IMR-90 (cell line): ENCODE measurements at regions not wholly inside any gene's neighbourhood (a gene's known extent, or its start where the extent isn't known, plus 50 kb on each side); places are given as distances from the start of the nearest gene placed in this dataset.

Source experiments
- ATAC-seq: fragments of 200-7000 bp; cut with Tn5 transposase; 2 replicates; pipeline ENCODE4 v1.9.1; 2020; ENCODE audit warnings: low read depth, mild to moderate bottlenecking, moderate library complexity
- BruUV-seq: library from RNA; stranded (reverse); fragments of 400-500 nt; replicated peaks from 2 replicates; lab custom pipeline; 2021; lab: Mats Ljungman, UMichigan
- CTCF ChIA-PET: fragments of 300-600 bp; formaldehyde crosslinking; extraction: SDS; loops from one replicate; lab custom pipeline; 2021; ENCODE audit warnings: antibody characterized with exemption; lab: Yijun Ruan, JAX
- POLR2A ChIA-PET: fragments of 300-600 bp; sonication (Branson Sonifier 250); formaldehyde crosslinking; loops from one replicate; lab custom pipeline; 2022; ENCODE audit warnings: antibody characterized with exemption; ENCODE audit not compliant: unreplicated experiment; lab: Charles Lee
- DNase-seq: peaks from one replicate; pipeline ENCODE4 v3.0.0; 2013
- H2AFZ ChIP-seq: replicated peaks from 2 replicates; pipeline ENCODE3; 2013; ENCODE audit warnings: low read length, mild to moderate bottlenecking; ENCODE audit not compliant: poor library complexity
- H2AK5ac ChIP-seq: 2 replicates; pipeline ENCODE4 v1.6.1; 2013; ENCODE audit warnings: low read depth, low read length, inconsistent platforms
- H2AK9ac ChIP-seq: replicated peaks from 2 replicates; pipeline ENCODE3; 2013; ENCODE audit warnings: mild to moderate bottlenecking, low read depth, low read length, moderate library complexity; ENCODE audit not compliant: poor library complexity
- H2BK120ac ChIP-seq: 2 replicates; pipeline ENCODE4 v1.6.1; 2013; ENCODE audit warnings: low read depth, low read length, inconsistent platforms
- H2BK15ac ChIP-seq: 3 replicates; pipeline ENCODE4 v1.6.1; 2013; ENCODE audit warnings: low read depth, low read length, inconsistent platforms
- H2BK20ac ChIP-seq: 2 replicates; pipeline ENCODE4 v1.6.1; 2013; ENCODE audit warnings: low read depth, mild to moderate bottlenecking, inconsistent platforms, low read length, moderate library complexity
- H2BK5ac ChIP-seq: 2 replicates; pipeline ENCODE4 v1.6.1; 2013; ENCODE audit warnings: mild to moderate bottlenecking, low read depth, low read length, inconsistent platforms; ENCODE audit not compliant: poor library complexity, severe bottlenecking
- H3K14ac ChIP-seq: replicated peaks from 2 replicates; pipeline ENCODE4 v1.6.1; 2013; ENCODE audit warnings: low read depth, low read length, inconsistent platforms
- H3K18ac ChIP-seq: 2 replicates; pipeline ENCODE4 v1.6.1; 2013; ENCODE audit warnings: low read depth, low read length, control low read depth
- H3K23ac ChIP-seq: 2 replicates; pipeline ENCODE4 v1.6.1; 2013; ENCODE audit warnings: low read depth, low read length, inconsistent platforms
- H3K27ac ChIP-seq: 2 replicates; pipeline ENCODE4 v1.5.1; 2013; ENCODE audit warnings: mild to moderate bottlenecking, control low read depth, low read length; ENCODE audit not compliant: insufficient read depth
- H3K27me3 ChIP-seq: 2 replicates; pipeline ENCODE4 v1.6.1; 2013; ENCODE audit warnings: low read length; ENCODE audit not compliant: control insufficient read depth, insufficient read depth
- H3K36me3 ChIP-seq: 2 replicates; pipeline ENCODE4 v1.6.1; 2013; ENCODE audit warnings: low read length, mixed read lengths; ENCODE audit not compliant: control insufficient read depth, insufficient read depth
- H3K4ac ChIP-seq: 2 replicates; pipeline ENCODE4 v1.6.1; 2013; ENCODE audit warnings: low read depth, low read length, inconsistent platforms
- H3K4me1 ChIP-seq: 2 replicates; pipeline ENCODE4 v1.6.1; 2013; ENCODE audit warnings: low read length, mixed read lengths; ENCODE audit not compliant: control insufficient read depth, insufficient read depth
- H3K4me2 ChIP-seq: 2 replicates; pipeline ENCODE4 v1.6.1; 2013; ENCODE audit warnings: low read depth, mild to moderate bottlenecking, control low read depth, low read length, moderate library complexity
- H3K4me3 ChIP-seq: 2 replicates; pipeline ENCODE4 v1.5.1; 2013; ENCODE audit warnings: low read depth, mild to moderate bottlenecking, control low read depth, low read length, moderate library complexity; ENCODE audit not compliant: insufficient read depth
- H3K56ac ChIP-seq: 2 replicates; pipeline ENCODE4 v1.6.1; 2013; ENCODE audit warnings: low read length, inconsistent platforms; ENCODE audit not compliant: insufficient read depth; ENCODE audit errors: extremely low read depth
- H3K79me1 ChIP-seq, 2 experiments: 2 replicates each; pipeline ENCODE4 v1.6.1; 2013; ENCODE audit warnings: low read length in 2 of 2, inconsistent platforms in 1 of 2, low read depth in 1 of 2
- H3K9ac ChIP-seq: 2 replicates; pipeline ENCODE4 v1.6.1; 2013; ENCODE audit warnings: low read depth, low read length, control low read depth
- H3K9me1 ChIP-seq: 2 replicates; pipeline ENCODE4 v1.6.1; 2013; ENCODE audit warnings: low read length, inconsistent platforms; ENCODE audit not compliant: insufficient read depth
- H3K9me3 ChIP-seq: 2 replicates; pipeline ENCODE4 v1.6.1; 2013; ENCODE audit warnings: low read length; ENCODE audit not compliant: control insufficient read depth, insufficient read depth
- H4K20me1 ChIP-seq: 2 replicates; pipeline ENCODE4 v1.6.1; 2013; ENCODE audit warnings: low read length, inconsistent platforms; ENCODE audit not compliant: insufficient read depth
- H4K5ac ChIP-seq: 2 replicates; pipeline ENCODE4 v1.6.1; 2013; ENCODE audit warnings: mild to moderate bottlenecking, low read depth, low read length, control low read depth
- H4K8ac ChIP-seq, 2 experiments: 2 replicates each; pipeline ENCODE4 v1.6.1; 2013; ENCODE audit warnings: low read depth in 2 of 2, low read length in 2 of 2, control low read depth in 1 of 2, inconsistent platforms in 1 of 2
- H4K91ac ChIP-seq: 2 replicates; pipeline ENCODE4 v1.6.1; 2013; ENCODE audit warnings: low read depth, low read length, inconsistent platforms; ENCODE audit not compliant: insufficient read depth
- BHLHE40 ChIP-seq: fragments of 150-350 bp; IDR thresholded peaks from 2 replicates; pipeline ENCODE4 v1.6.1; 2016; ENCODE audit warnings: mild to moderate bottlenecking, low read depth, low read length
- CEBPB ChIP-seq: IDR thresholded peaks from 2 replicates; pipeline ENCODE4 v1.6.1; 2012; ENCODE audit warnings: low read depth, low read length, improper control_type of control experiment
- CHD1 ChIP-seq: IDR thresholded peaks from 2 replicates; pipeline ENCODE4 v1.6.1; 2012; ENCODE audit warnings: low read depth, low read length, improper control_type of control experiment
- FOS ChIP-seq: fragments of 150-350 bp; IDR thresholded peaks from 2 replicates; pipeline ENCODE4 v1.6.1; 2016; ENCODE audit warnings: low read depth, low read length
- MAFK ChIP-seq: IDR thresholded peaks from 2 replicates; pipeline ENCODE4 v1.6.1; 2012; ENCODE audit warnings: low read depth, low read length, improper control_type of control experiment
- MAZ ChIP-seq: IDR thresholded peaks from 2 replicates; pipeline ENCODE4 v1.6.1; 2012; ENCODE audit warnings: low read depth, mild to moderate bottlenecking, low read length, improper control_type of control experiment, moderate library complexity, borderline replicate concordance
- MXI1 ChIP-seq: IDR thresholded peaks from 2 replicates; pipeline ENCODE4 v1.6.1; 2012; ENCODE audit warnings: low read depth, mild to moderate bottlenecking, low read length, moderate library complexity, borderline replicate concordance
- NFE2L2 ChIP-seq: fragments of 150-350 bp; IDR thresholded peaks from 2 replicates; pipeline ENCODE4 v1.6.1; 2016; ENCODE audit warnings: low read depth, mild to moderate bottlenecking, low read length
- POLR2A ChIP-seq: IDR thresholded peaks from 2 replicates; pipeline ENCODE4 v1.6.1; 2012; ENCODE audit warnings: mild to moderate bottlenecking, low read depth, low read length
- RAD21 ChIP-seq: IDR thresholded peaks from 2 replicates; pipeline ENCODE4 v1.6.1; 2012; ENCODE audit warnings: low read length, improper control_type of control experiment
- RCOR1 ChIP-seq: IDR thresholded peaks from 2 replicates; pipeline ENCODE4 v1.6.1; 2012; ENCODE audit warnings: mild to moderate bottlenecking, low read length, improper control_type of control experiment; ENCODE audit not compliant: insufficient replicate concordance
- RFX5 ChIP-seq: IDR thresholded peaks from 2 replicates; pipeline ENCODE4 v1.8.0; 2012; ENCODE audit warnings: low read depth, mild to moderate bottlenecking, low read length, moderate library complexity
- SMC3 ChIP-seq: fragments of 150-350 bp; IDR thresholded peaks from 2 replicates; pipeline ENCODE4 v1.6.1; 2016; ENCODE audit warnings: low read depth, mild to moderate bottlenecking, antibody characterized with exemption, low read length, moderate library complexity
- WGBS, 2 experiments: methylation state at CpG; one replicate each; pipeline versions ENCODE4 v1.1.5 to v1.1.7; 2013; ENCODE audit warnings: missing lambda C conversion rate in 2 of 2; ENCODE audit not compliant: insufficient read length in 1 of 2; ENCODE audit errors: extremely low coverage in 2 of 2; 5-methylcytosine and 5-hydroxymethylcytosine counted together
- dilution Hi-C: fragments of 300-500 bp; cut with HindIII; formaldehyde crosslinking; loops from one replicate; pipeline ENCODE4 v1.14.3; 2018; ENCODE audit warnings: low sequenced_read_pairs; ENCODE audit not compliant: unreplicated experiment
- in situ Hi-C: fragments of 300-500 bp; cut with MboI; formaldehyde crosslinking; loops from 3 replicates; pipeline ENCODE4 v1.14.3; 2019; ENCODE audit warnings: low sequenced_read_pairs, inconsistent platforms, mixed read lengths
- intact Hi-C: fragments of 100-400 bp; cut with micrococcal nuclease; formaldehyde crosslinking; loops from 2 replicates; pipeline ENCODE4 v1.10.0; 2022
- TF ChIP-seq, protein P1 (sequence below): fragments of 150-350 bp; IDR thresholded peaks from 2 replicates; pipeline ENCODE4 v1.6.1; 2016; ENCODE audit warnings: low read depth, mild to moderate bottlenecking, low read length, moderate library complexity, borderline replicate concordance
- TF ChIP-seq, protein P2 (sequence below): fragments of 150-350 bp; IDR thresholded peaks from 2 replicates; pipeline ENCODE4 v1.6.1; 2017; ENCODE audit warnings: mild to moderate bottlenecking, antibody characterized with exemption, low read length, low read depth
- TF ChIP-seq, protein P3 (sequence below): conservative IDR thresholded peaks from 2 replicates; pipeline ENCODE4 v1.5.1; 2012; ENCODE audit warnings: mild to moderate bottlenecking, low read depth, low read length, improper control_type of control experiment

DNA sequence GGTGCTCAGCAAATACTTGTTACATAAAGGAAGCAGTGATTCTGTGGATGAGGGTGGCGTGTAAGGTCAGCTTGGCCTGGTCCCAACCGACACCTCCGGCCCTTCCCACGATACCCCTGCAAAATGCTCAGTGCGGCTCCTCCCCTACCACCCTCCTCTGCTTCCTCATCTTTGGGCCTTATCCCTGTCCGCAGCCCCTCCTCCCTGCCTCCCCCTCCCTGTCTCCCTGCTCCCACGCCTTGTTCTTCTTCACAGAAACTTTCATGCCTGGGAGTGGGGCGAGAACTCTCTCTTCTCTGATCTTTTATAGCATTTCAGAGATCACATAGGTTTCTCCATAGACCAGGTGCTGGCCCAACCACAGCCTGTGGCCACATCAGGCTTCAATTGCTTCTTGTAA lies 75.0 kb upstream of the ATP2B2 start:
- H3K23ac ChIP-seq: no peak overlapping the region
- no peak overlapping the region for H3K4ac ChIP-seq
- ChIA-PET POLR2A (no interaction called here), CTCF (interaction anchor here (1.1 kb wide), 1 partner anchor 237 kb away, joined by 3 read pairs; no protein-coding TSS in a partner anchor)
- H2BK15ac ChIP-seq: no peak overlapping the region
- no peak overlapping the region for H2AK9ac ChIP-seq
- H4K5ac ChIP-seq: no peak overlapping the region
- no peak overlapping the region for H3K56ac ChIP-seq
- no peaks in the 10 kb centered on the region for H3K79me1 ChIP-seq
- in situ Hi-C loops (no loop called here), intact Hi-C loops (no loop called here), dilution Hi-C loops (no loop called here)
- peaks cover 4% of the 10 kb centered on the region for H3K27me3 ChIP-seq
- H4K91ac ChIP-seq: no peak overlapping the region
- ATAC-seq (no peak), DNase-seq (no peak)
- no peak overlapping the region for H3K14ac ChIP-seq
- no peaks in the 10 kb centered on the region for H4K20me1 ChIP-seq
- H2AFZ ChIP-seq: no peak overlapping the region
- no peak overlapping the region for H3K4me2 ChIP-seq
- H4K8ac ChIP-seq: no peak overlapping the region
- no peak overlapping the region for H2BK20ac ChIP-seq
- no peaks in the 10 kb centered on the region for H3K36me3 ChIP-seq
- no peaks in the 10 kb centered on the region for H3K9me3 ChIP-seq
- H2BK120ac ChIP-seq: no peak overlapping the region
- H3K27ac ChIP-seq: no peak overlapping the region
- H2BK5ac ChIP-seq: no peak overlapping the region
- no peaks in the 10 kb centered on the region for H3K4me1 ChIP-seq
- H3K9ac ChIP-seq: no peak overlapping the region
- BruUV-seq: no TSS peak
- H3K18ac ChIP-seq: no peak overlapping the region
- no peak overlapping the region for H2AK5ac ChIP-seq
- 60% methylated on average over 1 of the region's 8 CpGs; no CpG with 5 or more reads in 1 of the 2 experiments for WGBS, 2 experiments
- H3K9me1 ChIP-seq: no peaks in the 10 kb centered on the region
- H3K4me3 ChIP-seq: no peak overlapping the region
- TF ChIP-seq, protein P1, sequence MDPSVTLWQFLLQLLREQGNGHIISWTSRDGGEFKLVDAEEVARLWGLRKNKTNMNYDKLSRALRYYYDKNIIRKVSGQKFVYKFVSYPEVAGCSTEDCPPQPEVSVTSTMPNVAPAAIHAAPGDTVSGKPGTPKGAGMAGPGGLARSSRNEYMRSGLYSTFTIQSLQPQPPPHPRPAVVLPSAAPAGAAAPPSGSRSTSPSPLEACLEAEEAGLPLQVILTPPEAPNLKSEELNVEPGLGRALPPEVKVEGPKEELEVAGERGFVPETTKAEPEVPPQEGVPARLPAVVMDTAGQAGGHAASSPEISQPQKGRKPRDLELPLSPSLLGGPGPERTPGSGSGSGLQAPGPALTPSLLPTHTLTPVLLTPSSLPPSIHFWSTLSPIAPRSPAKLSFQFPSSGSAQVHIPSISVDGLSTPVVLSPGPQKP: no peak
- TF ChIP-seq, protein P2, sequence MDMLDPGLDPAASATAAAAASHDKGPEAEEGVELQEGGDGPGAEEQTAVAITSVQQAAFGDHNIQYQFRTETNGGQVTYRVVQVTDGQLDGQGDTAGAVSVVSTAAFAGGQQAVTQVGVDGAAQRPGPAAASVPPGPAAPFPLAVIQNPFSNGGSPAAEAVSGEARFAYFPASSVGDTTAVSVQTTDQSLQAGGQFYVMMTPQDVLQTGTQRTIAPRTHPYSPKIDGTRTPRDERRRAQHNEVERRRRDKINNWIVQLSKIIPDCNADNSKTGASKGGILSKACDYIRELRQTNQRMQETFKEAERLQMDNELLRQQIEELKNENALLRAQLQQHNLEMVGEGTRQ: no peak
- TF ChIP-seq POLR2A: no peak
- no peak for TF ChIP-seq RFX5
- no peak for TF ChIP-seq RAD21
- TF ChIP-seq FOS: no peak
- no peak for TF ChIP-seq BHLHE40
- no peak for TF ChIP-seq MAZ
- no peak for TF ChIP-seq CHD1
- no peak for TF ChIP-seq CEBPB
- TF ChIP-seq MXI1: no peak
- no peak for TF ChIP-seq MAFK
- TF ChIP-seq SMC3: no peak
- no peak for TF ChIP-seq RCOR1
- TF ChIP-seq NFE2L2: no peak
- TF ChIP-seq, protein P3, sequence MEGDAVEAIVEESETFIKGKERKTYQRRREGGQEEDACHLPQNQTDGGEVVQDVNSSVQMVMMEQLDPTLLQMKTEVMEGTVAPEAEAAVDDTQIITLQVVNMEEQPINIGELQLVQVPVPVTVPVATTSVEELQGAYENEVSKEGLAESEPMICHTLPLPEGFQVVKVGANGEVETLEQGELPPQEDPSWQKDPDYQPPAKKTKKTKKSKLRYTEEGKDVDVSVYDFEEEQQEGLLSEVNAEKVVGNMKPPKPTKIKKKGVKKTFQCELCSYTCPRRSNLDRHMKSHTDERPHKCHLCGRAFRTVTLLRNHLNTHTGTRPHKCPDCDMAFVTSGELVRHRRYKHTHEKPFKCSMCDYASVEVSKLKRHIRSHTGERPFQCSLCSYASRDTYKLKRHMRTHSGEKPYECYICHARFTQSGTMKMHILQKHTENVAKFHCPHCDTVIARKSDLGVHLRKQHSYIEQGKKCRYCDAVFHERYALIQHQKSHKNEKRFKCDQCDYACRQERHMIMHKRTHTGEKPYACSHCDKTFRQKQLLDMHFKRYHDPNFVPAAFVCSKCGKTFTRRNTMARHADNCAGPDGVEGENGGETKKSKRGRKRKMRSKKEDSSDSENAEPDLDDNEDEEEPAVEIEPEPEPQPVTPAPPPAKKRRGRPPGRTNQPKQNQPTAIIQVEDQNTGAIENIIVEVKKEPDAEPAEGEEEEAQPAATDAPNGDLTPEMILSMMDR: no peak
